HepG2 (cell line): ENCODE measurements at regions not wholly inside any gene's neighbourhood (a gene's known extent, or its start where the extent isn't known, plus 50 kb on each side); places are given as distances from the start of the nearest gene placed in this dataset.

ENCODE experiments used
- ATAC-seq: fragments of 200-7000 bp; cut with Tn5 transposase; 3 replicates; pipeline ENCODE4 v1.9.1; 2020; ENCODE audit warnings: mild to moderate bottlenecking, moderate library complexity
- BruUV-seq: library from RNA; stranded (reverse); fragments of 400-500 nt; replicated peaks from 2 replicates; lab custom pipeline; 2021; lab: Mats Ljungman, UMichigan
- CTCF ChIA-PET: fragments of 300-600 bp; formaldehyde crosslinking; extraction: SDS; loops from one replicate; lab custom pipeline; 2021; ENCODE audit warnings: low total read pairs, inconsistent platforms, low intra/inter-chr PET ratio; lab: Yijun Ruan, JAX
- POLR2A ChIA-PET: fragments of 350-600 bp; sonication (Branson Sonifier 250); formaldehyde crosslinking; loops from one replicate; lab custom pipeline; 2020; ENCODE audit warnings: antibody characterized with exemption, inconsistent platforms; lab: Yijun Ruan, JAX
- DNase-seq: peaks from one replicate; pipeline ENCODE4 v3.0.0-alpha.2; 2015; ENCODE audit warnings: low spot score
- FAIRE-seq: peaks from 3 replicates; lab custom pipeline; 2011; peaks lifted over from hg19 to GRCh38; lab: Jason Lieb, UNC
- H2AFZ ChIP-seq: one replicate; pipeline ENCODE4 v1.6.1; 2011; ENCODE audit warnings: low read length, inconsistent platforms
- H3K27ac ChIP-seq: fragments of 300-600 bp; 3 replicates; pipeline ENCODE4 v1.8.0; 2011; ENCODE audit warnings: mixed run types, mild to moderate bottlenecking, mixed read lengths, low read length, inconsistent platforms; ENCODE audit not compliant: insufficient read depth; ENCODE audit errors: extremely low read length
- H3K27me3 ChIP-seq, 2 experiments: fragments of 200-600 bp in 1 of 2; 2 replicates in 1 of 2; 3 replicates in 1 of 2; pipeline versions ENCODE4 v1.6.0 to v1.8.0; 2011; ENCODE audit warnings: low read length in 2 of 2, mild to moderate bottlenecking in 2 of 2, moderate library complexity in 2 of 2, inconsistent platforms in 1 of 2; ENCODE audit not compliant: insufficient read depth in 2 of 2, control insufficient read depth in 1 of 2
- H3K36me3 ChIP-seq, 2 experiments: fragments of 200-600 bp in 1 of 2; replicated peaks in 1 of 2; 2 replicates in 1 of 2; 3 replicates in 1 of 2; pipeline versions ENCODE4 v1.5.1 to v1.8.0; 2011; ENCODE audit warnings: low read length in 2 of 2, inconsistent platforms in 1 of 2; ENCODE audit not compliant: insufficient read depth in 2 of 2, control insufficient read depth in 1 of 2
- H3K4me1 ChIP-seq: 2 replicates; pipeline ENCODE4 v1.5.1; 2012; ENCODE audit warnings: low read length, inconsistent platforms; ENCODE audit not compliant: insufficient read depth
- H3K4me2 ChIP-seq: 2 replicates; pipeline ENCODE4 v1.6.0; 2011; ENCODE audit warnings: low read depth, low read length, inconsistent platforms
- H3K4me3 ChIP-seq, 3 experiments: fragments of 200-600 bp in 1 of 3; sonication (generic), shearing (Covaris generic) in 1 of 3; replicated peaks in 1 of 3; 2 replicates each; pipeline ENCODE4 v1.5.1; 2011 to 2016; ENCODE audit warnings: low read length in 3 of 3, inconsistent platforms in 2 of 3, low read depth in 2 of 3, mild to moderate bottlenecking in 2 of 3, control low read depth in 1 of 3, mixed read lengths in 1 of 3; ENCODE audit not compliant: insufficient read depth in 1 of 3
- H3K79me2 ChIP-seq: one replicate; pipeline ENCODE4 v1.6.1; 2011; ENCODE audit warnings: low read length, inconsistent platforms; ENCODE audit not compliant: insufficient read depth
- H3K9ac ChIP-seq: 2 replicates; pipeline ENCODE4 v1.6.0; 2011; ENCODE audit warnings: mild to moderate bottlenecking, low read depth, low read length, inconsistent platforms; ENCODE audit not compliant: insufficient read depth
- H3K9me3 ChIP-seq: 2 replicates; pipeline ENCODE4 v1.5.1; 2012; ENCODE audit warnings: mild to moderate bottlenecking, low read length
- H4K20me1 ChIP-seq: 2 replicates; pipeline ENCODE4 v1.6.0; 2011; ENCODE audit warnings: inconsistent platforms, mild to moderate bottlenecking, low read length, moderate library complexity; ENCODE audit not compliant: insufficient read depth
- CC2D1A ChIP-seq: sonication (generic); formaldehyde crosslinking; IDR thresholded peaks from 2 replicates; pipeline ENCODE4 v1.8.1; 2023; ENCODE audit warnings: mild to moderate bottlenecking, missing genetic modification reagents
- GPN1 ChIP-seq: sonication (generic); formaldehyde crosslinking; IDR thresholded peaks from 2 replicates; pipeline ENCODE4 v1.5.1; 2020; ENCODE audit warnings: missing genetic modification reagents, borderline replicate concordance
- HNRNPLL ChIP-seq: fragments of 200-400 bp; formaldehyde crosslinking; IDR thresholded peaks from 2 replicates; pipeline ENCODE4 v1.6.1; 2017; ENCODE audit warnings: mild to moderate bottlenecking, low read depth, low read length; ENCODE audit not compliant: poor library complexity, severe bottlenecking
- KAT2B ChIP-seq: fragments of 150-350 bp; IDR thresholded peaks from 2 replicates; pipeline ENCODE4 v1.6.1; 2014; ENCODE audit warnings: low read depth, low read length, borderline replicate concordance
- KDM3A ChIP-seq: IDR thresholded peaks from 2 replicates; pipeline ENCODE4 v1.6.1; 2018; ENCODE audit warnings: low read depth, missing compliant biosample characterization
- KMT2A ChIP-seq: sonication (generic); formaldehyde crosslinking; IDR thresholded peaks from 2 replicates; pipeline ENCODE4 v1.4.0; 2020; ENCODE audit warnings: missing genetic modification reagents
- PPARG ChIP-seq: conservative IDR thresholded peaks from 2 replicates; pipeline ENCODE4 v1.6.1; 2016; ENCODE audit warnings: missing biosample characterization, missing genetic modification reagents
- SOX6 ChIP-seq, 2 experiments: fragments of 450-650 bp in 1 of 2; sonication (generic) in 1 of 2; formaldehyde crosslinking in 1 of 2; IDR thresholded peaks; 2 replicates each; pipeline versions ENCODE4 v1.4.0 to v1.6.1; 2017 to 2020; ENCODE audit warnings: antibody characterized with exemption in 1 of 2, mild to moderate bottlenecking in 1 of 2, missing genetic modification reagents in 1 of 2
- SP5 ChIP-seq: IDR thresholded peaks from 2 replicates; pipeline ENCODE4 v1.6.1; 2016; ENCODE audit warnings: low read depth, borderline replicate concordance
- TOPORS ChIP-seq: sonication (generic); formaldehyde crosslinking; IDR thresholded peaks from 2 replicates; pipeline ENCODE4 v1.8.0; 2023; ENCODE audit warnings: mild to moderate bottlenecking, missing genetic modification reagents
- WIZ ChIP-seq: sonication (generic); formaldehyde crosslinking; IDR thresholded peaks from 2 replicates; pipeline ENCODE4 v1.5.1; 2020; ENCODE audit warnings: mild to moderate bottlenecking, missing genetic modification reagents
- ZNF367 ChIP-seq: sonication (generic); formaldehyde crosslinking; IDR thresholded peaks from 2 replicates; pipeline ENCODE4 v1.4.0; 2020; ENCODE audit warnings: missing genetic modification reagents, borderline replicate concordance
- ZNF558 ChIP-seq: sonication (generic); formaldehyde crosslinking; IDR thresholded peaks from 2 replicates; pipeline ENCODE4 v1.9.0; 2022; ENCODE audit warnings: mild to moderate bottlenecking, missing genetic modification reagents, borderline replicate concordance
- ZNF891 ChIP-seq: sonication (generic); formaldehyde crosslinking; IDR thresholded peaks from 2 replicates; pipeline ENCODE4 v1.5.0; 2020; ENCODE audit warnings: mild to moderate bottlenecking, missing genetic modification reagents
- WGBS: methylation state at CpG from one replicate; pipeline ENCODE4 v1.1.6; 2017; ENCODE audit warnings: low lambda C conversion rate; 5-methylcytosine and 5-hydroxymethylcytosine counted together
- in situ Hi-C: cut with HindIII; loops from 2 replicates; pipeline ENCODE4 v1.10.0; 2017; ENCODE audit warnings: low pct_unique_long_range_greater_than_20kb; ENCODE audit not compliant: extremely low pct_ligation_motif_present
- intact Hi-C: fragments of 100-400 bp; cut with micrococcal nuclease; formaldehyde crosslinking; loops from one replicate; pipeline ENCODE4 v1.10.0; 2022; ENCODE audit not compliant: unreplicated experiment
- TF ChIP-seq, protein P1 (sequence below): sonication (generic); formaldehyde crosslinking; IDR thresholded peaks from 2 replicates; pipeline ENCODE4 v1.4.0; 2020; ENCODE audit warnings: missing genetic modification reagents

DNA sequence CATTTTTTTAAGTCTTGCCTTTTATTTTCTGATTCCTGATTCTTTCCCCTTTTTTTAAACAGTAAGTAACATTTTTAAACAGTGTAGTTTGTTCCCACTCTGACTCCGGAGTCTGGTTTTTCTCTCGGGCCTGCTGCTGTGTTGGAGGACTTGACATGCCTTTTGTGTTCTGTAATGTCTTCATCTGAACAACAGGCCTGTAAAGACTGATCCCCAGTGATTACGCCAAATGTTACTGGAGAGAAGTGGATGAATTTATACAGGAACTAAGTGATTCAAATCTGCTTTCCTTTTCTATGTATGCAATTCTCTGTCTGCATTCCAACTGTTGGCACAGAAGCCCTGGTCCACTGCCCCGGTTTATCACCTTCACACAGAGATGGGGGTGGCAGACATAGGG is 54.3 kb upstream of the RMDN2 start:
- H3K4me2 ChIP-seq, result no peak overlapping the region
- ATAC-seq, result no peak
- H3K9me3 ChIP-seq, result no peaks in the 10 kb centered on the region
- POLR2A ChIA-PET, result no interaction called here
- BruUV-seq, result no TSS peak
- intact Hi-C loops, result no loop called here
- CTCF ChIA-PET, result no interaction called here
- no peak overlapping the region for H3K27ac ChIP-seq
- H3K36me3 ChIP-seq, result no peaks in the 10 kb centered on the region
- WGBS, result 47% methylated on average over 4 of the region's 4 CpGs
- H3K27me3 ChIP-seq, result peaks cover 8 to 57% of the 10 kb centered on the region in 2 experiments; a peak in 4 of 5 replicates
- no peak overlapping the region for H2AFZ ChIP-seq
- H3K4me1 ChIP-seq, result no peaks in the 10 kb centered on the region
- no peaks in the 10 kb centered on the region for H3K79me2 ChIP-seq
- TF ChIP-seq ZNF558 (no peak), KDM3A (CRISPR knock-in tag) (no peak), TOPORS (no peak), PPARG (CRISPR knock-in tag) (no peak), SOX6 (IDR thresholded peaks at IDR 0.05) (no peak), SOX6 (CRISPR knock-in tag; IDR thresholded peaks at IDR 0.05) (no peak), SP5 (no peak), ZNF367 (no peak), KMT2A (CRISPR knock-in tag) (no peak), ZNF891 (CRISPR knock-in tag) (no peak), CC2D1A (CRISPR knock-in tag) (no peak), HNRNPLL (no peak), GPN1 (CRISPR knock-in tag) (no peak), KAT2B (no peak), WIZ (CRISPR knock-in tag) (no peak)
- TF ChIP-seq, protein P1, sequence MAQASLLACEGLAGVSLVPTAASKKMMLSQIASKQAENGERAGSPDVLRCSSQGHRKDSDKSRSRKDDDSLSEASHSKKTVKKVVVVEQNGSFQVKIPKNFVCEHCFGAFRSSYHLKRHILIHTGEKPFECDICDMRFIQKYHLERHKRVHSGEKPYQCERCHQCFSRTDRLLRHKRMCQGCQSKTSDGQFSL (CRISPR knock-in tag), result no peak
- no peak for DNase-seq
- H4K20me1 ChIP-seq, result no peaks in the 10 kb centered on the region
- FAIRE-seq, result no peak
- no peak overlapping the region for H3K4me3 ChIP-seq
- no peak overlapping the region for H3K9ac ChIP-seq
- in situ Hi-C loops, result no loop called here
